WTC11 (cell line): ENCODE measurements at regions not wholly inside any gene's neighbourhood (a gene's known extent, or its start where the extent isn't known, plus 50 kb on each side); places are given as distances from the start of the nearest gene placed in this dataset.

ENCODE experiments used
- CBFB ChIP-seq: sonication (generic); formaldehyde crosslinking; IDR thresholded peaks from 2 replicates; pipeline ENCODE4 v1.8.1; 2022; ENCODE audit warnings: mild to moderate bottlenecking, low read depth, missing genetic modification reagents
- ESRRA ChIP-seq: sonication (generic); formaldehyde crosslinking; IDR thresholded peaks from 2 replicates; pipeline ENCODE4 v1.8.1; 2022; ENCODE audit warnings: mild to moderate bottlenecking, missing genetic modification reagents, borderline replicate concordance
- TF ChIP-seq, protein P1 (sequence below): fragments of 200-600 bp; IDR thresholded peaks from 2 replicates; pipeline ENCODE4 v1.8.0; 2022; ENCODE audit warnings: antibody characterized with exemption

DNA sequence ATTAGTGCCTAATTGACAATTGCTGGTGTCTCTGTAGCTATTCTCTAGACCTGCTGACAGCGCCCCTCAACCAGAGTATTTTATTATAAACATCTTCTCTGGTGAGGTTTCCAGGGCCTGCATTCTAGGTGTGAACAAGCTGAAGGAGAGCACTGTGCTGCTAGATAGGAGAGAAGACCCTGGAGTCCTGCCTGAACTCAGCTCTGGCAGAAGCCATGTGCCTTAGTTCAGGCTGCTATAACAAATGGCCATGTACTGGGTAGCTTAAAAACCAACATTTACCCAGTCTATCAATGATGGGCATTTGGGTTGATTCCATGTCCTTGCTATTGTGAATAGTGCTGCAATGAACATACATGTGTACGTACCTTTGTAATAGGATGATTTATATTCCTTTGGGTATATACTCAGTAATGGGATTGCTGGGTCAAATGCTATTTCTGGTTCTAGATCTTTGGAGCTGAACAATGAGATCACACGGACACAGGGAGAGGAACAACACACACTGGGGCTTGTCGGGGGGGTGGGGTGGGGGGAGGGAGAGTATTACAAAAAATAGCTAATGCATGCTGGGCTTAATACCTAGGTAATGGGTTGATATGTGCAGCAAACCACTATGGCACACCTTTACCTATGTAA is 185.5 kb upstream of the CPEB2 start:
- TF ChIP-seq ESRRA (CRISPR knock-in tag) = no peak
- TF ChIP-seq, protein P1, sequence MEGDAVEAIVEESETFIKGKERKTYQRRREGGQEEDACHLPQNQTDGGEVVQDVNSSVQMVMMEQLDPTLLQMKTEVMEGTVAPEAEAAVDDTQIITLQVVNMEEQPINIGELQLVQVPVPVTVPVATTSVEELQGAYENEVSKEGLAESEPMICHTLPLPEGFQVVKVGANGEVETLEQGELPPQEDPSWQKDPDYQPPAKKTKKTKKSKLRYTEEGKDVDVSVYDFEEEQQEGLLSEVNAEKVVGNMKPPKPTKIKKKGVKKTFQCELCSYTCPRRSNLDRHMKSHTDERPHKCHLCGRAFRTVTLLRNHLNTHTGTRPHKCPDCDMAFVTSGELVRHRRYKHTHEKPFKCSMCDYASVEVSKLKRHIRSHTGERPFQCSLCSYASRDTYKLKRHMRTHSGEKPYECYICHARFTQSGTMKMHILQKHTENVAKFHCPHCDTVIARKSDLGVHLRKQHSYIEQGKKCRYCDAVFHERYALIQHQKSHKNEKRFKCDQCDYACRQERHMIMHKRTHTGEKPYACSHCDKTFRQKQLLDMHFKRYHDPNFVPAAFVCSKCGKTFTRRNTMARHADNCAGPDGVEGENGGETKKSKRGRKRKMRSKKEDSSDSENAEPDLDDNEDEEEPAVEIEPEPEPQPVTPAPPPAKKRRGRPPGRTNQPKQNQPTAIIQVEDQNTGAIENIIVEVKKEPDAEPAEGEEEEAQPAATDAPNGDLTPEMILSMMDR = no peak
- TF ChIP-seq CBFB (CRISPR knock-in tag) = no peak
